K562 (cell line): ENCODE measurements at regions not wholly inside any gene's neighbourhood (a gene's known extent, or its start where the extent isn't known, plus 50 kb on each side); places are given as distances from the start of the nearest gene placed in this dataset.

Source experiments
- AFF4 ChIP-seq: sonication (generic); formaldehyde crosslinking; IDR thresholded peaks from 2 replicates; pipeline ENCODE4 v1.8.0; 2023; ENCODE audit warnings: mild to moderate bottlenecking, missing genetic modification reagents
- ARID3A ChIP-seq: IDR thresholded peaks from 2 replicates; pipeline ENCODE4 v1.6.1; 2012; ENCODE audit warnings: low read depth, low read length, improper control_type of control experiment, borderline replicate concordance
- ASH1L ChIP-seq: fragments of 450-650 bp; IDR thresholded peaks from 2 replicates; pipeline ENCODE4 v1.6.1; 2018; ENCODE audit warnings: borderline replicate concordance, mild to moderate bottlenecking, low read depth; ENCODE audit not compliant: partially characterized antibody
- BCL6 ChIP-seq: fragments of 250-450 bp; sonication (Bioruptor Pico); IDR thresholded peaks from 2 replicates; pipeline ENCODE4 v1.4.0; 2020
- CEBPB ChIP-seq: fragments of 450-650 bp; IDR thresholded peaks from 2 replicates; pipeline ENCODE4 v1.6.1; 2016; ENCODE audit warnings: missing genetic modification characterization, missing compliant biosample characterization
- CTBP1 ChIP-seq: fragments of 450-650 bp; IDR thresholded peaks from 2 replicates; pipeline ENCODE4 v1.6.1; 2016; ENCODE audit warnings: borderline replicate concordance
- CUX1 ChIP-seq: fragments of 200-800 bp; sonication (Bioruptor generic); IDR thresholded peaks from 2 replicates; pipeline ENCODE4 v1.6.1; 2016; ENCODE audit warnings: missing genetic modification characterization, missing compliant biosample characterization
- DIDO1 ChIP-seq: fragments of 450-650 bp; IDR thresholded peaks from 2 replicates; pipeline ENCODE4 v1.6.1; 2016; ENCODE audit warnings: low read depth, missing biosample characterization, missing genetic modification characterization
- ELF2 ChIP-seq: fragments of 250-450 bp; sonication (Bioruptor Pico); IDR thresholded peaks from 2 replicates; pipeline ENCODE4 v1.5.0; 2021; ENCODE audit warnings: mild to moderate bottlenecking
- FOSL1 ChIP-seq: fragments of 200-800 bp; sonication (Bioruptor generic); conservative IDR thresholded peaks from 2 replicates; pipeline ENCODE4 v1.6.1; 2016; ENCODE audit warnings: missing genetic modification characterization, missing compliant biosample characterization
- HNRNPUL1 ChIP-seq: fragments of 200-400 bp; formaldehyde crosslinking; IDR thresholded peaks from 2 replicates; pipeline ENCODE4 v1.6.1; 2017; ENCODE audit warnings: low read length
- IRF2 ChIP-seq: sonication (generic); formaldehyde crosslinking; IDR thresholded peaks from 2 replicates; pipeline ENCODE4 v1.8.1; 2022; ENCODE audit warnings: mild to moderate bottlenecking, missing genetic modification reagents
- PHF21A ChIP-seq: fragments of 450-650 bp; IDR thresholded peaks from 2 replicates; pipeline ENCODE4 v1.6.1; 2017; ENCODE audit warnings: low read depth, borderline replicate concordance
- RBBP5 ChIP-seq: fragments of 200-600 bp; sonication (generic); IDR thresholded peaks from 2 replicates; pipeline ENCODE4 v1.6.1; 2012; ENCODE audit warnings: borderline replicate concordance, mild to moderate bottlenecking, low read length, control low read depth, inconsistent platforms; ENCODE audit not compliant: insufficient read depth, poor library complexity, severe bottlenecking
- TAL1 ChIP-seq: fragments of 450-650 bp; IDR thresholded peaks from 2 replicates; pipeline ENCODE4 v1.6.1; 2016; ENCODE audit warnings: mild to moderate bottlenecking
- TBP ChIP-seq: optimal IDR thresholded peaks from 2 replicates; pipeline ENCODE3; 2011; ENCODE audit warnings: low read depth, low read length, improper control_type of control experiment
- ZNF263 ChIP-seq: sonication (generic); formaldehyde crosslinking; IDR thresholded peaks from 2 replicates; pipeline ENCODE4 v1.8.0; 2022; ENCODE audit warnings: mild to moderate bottlenecking, missing genetic modification reagents, borderline replicate concordance
- ZNF3 ChIP-seq: fragments of 250-450 bp; sonication (Bioruptor Pico); IDR thresholded peaks from 2 replicates; pipeline ENCODE4 v1.5.0; 2021; ENCODE audit warnings: mild to moderate bottlenecking, moderate library complexity
- ZNF316 ChIP-seq: fragments of 450-650 bp; IDR thresholded peaks from 2 replicates; pipeline ENCODE4 v1.6.1; 2016
- ZNF41 ChIP-seq: fragments of 250-450 bp; sonication (Bioruptor Pico); conservative IDR thresholded peaks from 2 replicates; pipeline ENCODE4 v1.4.0; 2020; ENCODE audit warnings: mild to moderate bottlenecking

- TF ChIP-seq CUX1 (CRISPR knock-in tag) (peak; percentile 82; the same call in 1 of the 2 replicates), ARID3A (no peak), PHF21A (no peak; the same call in 1 of the 2 replicates), FOSL1 (tag) (no peak), HNRNPUL1 (no peak), ZNF316 (no peak), ELF2 (CRISPR knock-in tag) (peak; percentile 72; the same call in 1 of the 2 replicates), ZNF263 (CRISPR knock-in tag) (no peak), TAL1 (no peak), ZNF3 (no peak), DIDO1 (no peak), RBBP5 (no peak), BCL6 (CRISPR knock-in tag) (peak; percentile 68; the same call in 1 of the 2 replicates), TBP (no peak), ASH1L (no peak), AFF4 (CRISPR knock-in tag) (no peak), IRF2 (no peak), CEBPB (tag) (no peak), ZNF41 (CRISPR knock-in tag) (peak; percentile 63; the same call in 1 of the 2 replicates), CTBP1 (no peak)
Measured at GRCh38 chr7:106774213-106774767, 90.8 kb upstream of the PIK3CG start (continued).
